ENCODE measurements at regions not wholly inside any gene's neighbourhood (a gene's known extent, or its start where the extent isn't known, plus 50 kb on each side); places are given as distances from the start of the nearest gene placed in this dataset.
"Not testable (repeated sequence)": the region's sequence is repeated elsewhere in the genome, so short reads cannot be mapped to it uniquely, and the experiment has no call there.

DNA sequence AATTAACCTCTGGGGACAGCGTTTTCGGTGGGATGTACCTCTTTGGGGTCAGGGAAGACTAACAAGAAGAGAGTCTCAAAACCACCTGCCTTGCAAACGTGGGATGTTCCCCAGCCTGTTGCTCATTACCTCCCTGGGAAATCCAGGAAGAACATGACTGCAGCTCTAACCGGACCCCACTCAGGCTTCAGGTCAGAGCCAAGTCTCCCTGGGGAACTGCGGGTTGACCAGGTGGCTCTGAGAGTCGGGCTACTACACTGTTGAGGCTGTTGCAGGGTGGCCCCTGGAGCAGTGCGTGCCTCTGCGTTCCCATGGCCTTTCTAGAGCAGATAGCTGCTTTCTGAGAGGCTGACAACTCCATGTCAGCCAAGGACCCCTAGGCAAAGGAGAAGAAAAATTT is 309.1 kb downstream of the FOXL1 start:
- TF ChIP-seq, protein P1, sequence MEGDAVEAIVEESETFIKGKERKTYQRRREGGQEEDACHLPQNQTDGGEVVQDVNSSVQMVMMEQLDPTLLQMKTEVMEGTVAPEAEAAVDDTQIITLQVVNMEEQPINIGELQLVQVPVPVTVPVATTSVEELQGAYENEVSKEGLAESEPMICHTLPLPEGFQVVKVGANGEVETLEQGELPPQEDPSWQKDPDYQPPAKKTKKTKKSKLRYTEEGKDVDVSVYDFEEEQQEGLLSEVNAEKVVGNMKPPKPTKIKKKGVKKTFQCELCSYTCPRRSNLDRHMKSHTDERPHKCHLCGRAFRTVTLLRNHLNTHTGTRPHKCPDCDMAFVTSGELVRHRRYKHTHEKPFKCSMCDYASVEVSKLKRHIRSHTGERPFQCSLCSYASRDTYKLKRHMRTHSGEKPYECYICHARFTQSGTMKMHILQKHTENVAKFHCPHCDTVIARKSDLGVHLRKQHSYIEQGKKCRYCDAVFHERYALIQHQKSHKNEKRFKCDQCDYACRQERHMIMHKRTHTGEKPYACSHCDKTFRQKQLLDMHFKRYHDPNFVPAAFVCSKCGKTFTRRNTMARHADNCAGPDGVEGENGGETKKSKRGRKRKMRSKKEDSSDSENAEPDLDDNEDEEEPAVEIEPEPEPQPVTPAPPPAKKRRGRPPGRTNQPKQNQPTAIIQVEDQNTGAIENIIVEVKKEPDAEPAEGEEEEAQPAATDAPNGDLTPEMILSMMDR (IDR thresholded peaks at IDR 0.05) = no peak
- no peak for TF ChIP-seq POLR2A (IDR thresholded peaks at IDR 0.05)
- H3K27ac ChIP-seq = no peak overlapping the region
- peaks cover 4% of the 10 kb centered on the region for H3K4me1 ChIP-seq
- H3K27me3 ChIP-seq = no peaks in the 10 kb centered on the region
- no peak overlapping the region for H3K4me3 ChIP-seq
- WGBS, 2 donors = 77 to 79% methylated on average over 5 to 8 of the region's 8 CpGs
- H3K36me3 ChIP-seq (ENCODE audit: low read depth, missing control alignments) = no peaks in the 10 kb centered on the region
- DNase-seq = no peak
- no peaks in the 10 kb centered on the region for H3K9me3 ChIP-seq
- intact Hi-C loops (cut with DNase I; ENCODE audit: low total_unique reads) = no loop called here

DNA sequence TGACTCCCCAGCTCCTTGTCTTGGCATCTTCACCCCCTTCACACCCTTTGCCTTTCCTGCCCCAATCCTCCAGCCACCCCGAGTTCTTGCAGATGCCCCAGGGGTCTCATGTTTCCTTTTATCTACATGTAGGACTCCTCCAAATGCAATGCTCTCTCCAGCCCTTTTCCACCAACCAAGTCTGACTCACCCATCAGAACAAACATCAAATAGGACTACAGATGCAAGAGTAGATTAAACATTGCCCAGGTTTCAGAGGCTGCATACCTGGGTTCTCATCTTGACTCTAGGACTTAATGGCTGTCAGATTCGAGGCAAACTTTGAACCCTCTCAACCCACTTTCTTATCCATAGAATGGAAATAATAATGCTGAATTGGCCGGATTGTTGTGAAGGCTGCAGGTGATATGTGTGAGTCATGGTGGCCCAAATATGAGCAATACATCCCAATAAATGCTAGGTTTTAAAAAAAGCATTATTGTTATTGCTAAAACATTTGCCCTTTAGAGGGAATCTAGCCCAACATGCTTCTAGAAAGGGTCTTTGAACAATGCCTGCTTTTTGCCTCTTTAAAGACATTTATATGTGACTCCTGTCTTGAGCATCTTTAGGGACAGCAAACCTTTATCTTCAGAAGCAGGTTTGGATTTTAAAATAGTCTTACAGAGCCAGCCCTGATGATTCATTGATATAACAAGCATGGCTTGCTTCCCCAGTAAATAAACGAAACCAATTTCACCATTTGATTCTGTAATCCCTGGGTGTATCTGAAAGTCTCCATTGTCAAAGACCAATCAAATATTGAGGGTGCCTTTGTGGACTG is 310.1 kb downstream of the FOXL1 start:
- no peaks in the 10 kb centered on the region for H3K4me1 ChIP-seq
- H3K27ac ChIP-seq = no peak overlapping the region
- no peaks in the 10 kb centered on the region for H3K9me3 ChIP-seq
- H3K36me3 ChIP-seq (ENCODE audit: low read depth, missing control alignments) = no peaks in the 10 kb centered on the region
- intact Hi-C loops (cut with DNase I; ENCODE audit: low total_unique reads) = no loop called here
- 71 to 87% methylated on average over 4 of the region's 4 CpGs for WGBS, 2 donors
- no peak for DNase-seq
- H3K27me3 ChIP-seq = no peaks in the 10 kb centered on the region
- TF ChIP-seq, protein P1 (IDR thresholded peaks at IDR 0.05) = no peak
- TF ChIP-seq POLR2A (IDR thresholded peaks at IDR 0.05) = no peak
- no peak overlapping the region for H3K4me3 ChIP-seq

DNA sequence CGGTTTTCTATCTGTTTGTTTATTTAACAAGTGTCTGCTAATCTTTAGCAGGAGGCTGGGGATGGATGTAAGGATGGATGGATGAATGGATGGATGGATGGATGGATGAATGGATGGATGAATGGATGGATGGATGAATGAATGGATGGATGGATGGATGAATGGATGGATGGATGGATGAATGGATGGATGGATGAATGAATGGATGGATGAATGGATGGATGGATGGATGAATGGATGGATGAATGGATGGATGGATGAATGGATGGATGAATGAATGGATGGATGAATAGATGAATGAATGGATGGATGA is 310.7 kb downstream of the FOXL1 start:
- intact Hi-C loops (cut with DNase I; ENCODE audit: low total_unique reads); H3K36me3 ChIP-seq (ENCODE audit: low read depth, missing control alignments); H3K27ac ChIP-seq; DNase-seq; H3K27me3 ChIP-seq; H3K4me1 ChIP-seq; H3K9me3 ChIP-seq; H3K4me3 ChIP-seq: not testable (repeated sequence)
- WGBS, 2 donors = 71 to 75% methylated on average over 1 of the region's 1 CpG

DNA sequence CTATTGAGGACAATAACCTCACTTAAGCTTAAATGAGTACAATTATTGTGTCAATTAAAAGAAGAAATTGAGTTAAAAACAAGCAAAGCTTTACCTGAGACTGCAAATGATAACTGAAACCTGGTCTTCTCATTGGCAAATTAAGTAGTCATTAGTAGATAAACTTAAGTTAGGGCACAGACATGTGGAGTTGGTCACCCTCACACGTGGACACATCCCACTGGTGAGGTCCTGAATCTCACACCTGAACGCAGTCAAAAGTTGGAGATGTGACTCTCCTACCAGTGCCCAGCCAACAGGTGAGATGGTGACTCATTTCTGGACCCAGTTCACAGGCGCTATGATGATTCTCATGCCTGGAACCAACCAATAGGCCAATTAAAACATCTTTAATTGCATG is 311.6 kb downstream of the FOXL1 start:
- intact Hi-C loops (cut with DNase I; ENCODE audit: low total_unique reads) = no loop called here
- TF ChIP-seq, protein P1 (IDR thresholded peaks at IDR 0.05) = no peak
- no peak for TF ChIP-seq POLR2A (IDR thresholded peaks at IDR 0.05)
- H3K4me1 ChIP-seq = no peaks in the 10 kb centered on the region
- DNase-seq = no peak
- 95 to 100% methylated on average over 3 of the region's 3 CpGs for WGBS, 2 donors
- no peak overlapping the region for H3K27ac ChIP-seq
- no peaks in the 10 kb centered on the region for H3K36me3 ChIP-seq (ENCODE audit: low read depth, missing control alignments)
- no peaks in the 10 kb centered on the region for H3K9me3 ChIP-seq
- H3K27me3 ChIP-seq = no peaks in the 10 kb centered on the region
- H3K4me3 ChIP-seq = no peak overlapping the region

DNA sequence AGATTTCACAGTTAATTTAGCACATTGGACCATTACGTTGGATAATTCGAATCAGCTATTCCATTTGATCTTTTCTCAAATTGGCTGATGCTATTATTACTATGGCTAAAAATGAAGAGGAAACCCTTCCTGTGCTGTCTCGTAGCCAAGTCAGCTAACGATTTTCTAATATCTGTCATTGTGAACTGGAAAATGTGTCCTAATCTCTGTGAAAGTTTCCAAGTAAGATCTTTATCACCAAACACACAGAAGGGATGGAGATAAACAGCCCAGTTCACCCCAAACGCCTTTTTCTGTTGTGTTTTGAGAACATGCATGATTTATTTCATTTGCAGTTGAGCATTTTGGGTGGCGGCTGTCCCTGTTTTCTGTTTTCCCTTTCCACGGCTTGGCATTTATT is 312.8 kb downstream of the FOXL1 start:
- WGBS, 2 donors = 73 to 83% methylated on average over 7 of the region's 7 CpGs
- TF ChIP-seq, protein P1 (IDR thresholded peaks at IDR 0.05) = no peak
- no peak for TF ChIP-seq POLR2A (IDR thresholded peaks at IDR 0.05)
- Histone ChIP-seq H3K4me1 (no peaks in the 10 kb centered on the region), H3K4me3 (no peak overlapping the region), H3K27me3 (no peaks in the 10 kb centered on the region), H3K27ac (no peak overlapping the region), H3K9me3 (no peaks in the 10 kb centered on the region), H3K36me3 (ENCODE audit: low read depth, missing control alignments) (no peaks in the 10 kb centered on the region)
- intact Hi-C loops (cut with DNase I; ENCODE audit: low total_unique reads) = no loop called here
- DNase-seq = no peak
